Breast epithelium (tissue), 4 donors: ENCODE measurements at regions not wholly inside any gene's neighbourhood (a gene's known extent, or its start where the extent isn't known, plus 50 kb on each side); places are given as distances from the start of the nearest gene placed in this dataset.

ENCODE experiments used
- DNase-seq, 2 donors: peaks; one replicate each; pipeline ENCODE4 v3.0.0-alpha.2; 2019; ENCODE audit warnings: low spot score in 2 of 2
- H3K27ac ChIP-seq, 2 donors: fragments of 200-600 bp; sonication (generic) in 1 of 2; one replicate each; pipeline ENCODE4 v1.5.1; 2016 to 2019; ENCODE audit warnings: mild to moderate bottlenecking in 1 of 2
- H3K27me3 ChIP-seq, 2 donors: fragments of 200-600 bp; sonication (generic) in 1 of 2; one replicate each; pipeline versions ENCODE4 v1.5.1 to v1.6.0; 2017 to 2019; ENCODE audit warnings: control low read depth in 1 of 2, mild to moderate bottlenecking in 1 of 2
- H3K36me3 ChIP-seq: fragments of 200-600 bp; one replicate; pipeline ENCODE4 v1.5.1; 2019
- H3K4me1 ChIP-seq, 2 donors: fragments of 200-600 bp; sonication (generic); one replicate each; pipeline ENCODE4 v1.5.1; 2016 to 2019; ENCODE audit warnings: control low read depth in 1 of 2
- H3K4me3 ChIP-seq, 3 donors: fragments of 200-600 bp; sonication (generic); 1 replicate in 2 of 3; 2 replicates in 1 of 3; pipeline ENCODE4 v1.5.1; 2016 to 2019; ENCODE audit warnings: mild to moderate bottlenecking in 3 of 3, moderate library complexity in 2 of 3
- H3K9me3 ChIP-seq, 2 donors: fragments of 200-600 bp; sonication (generic) in 1 of 2; one replicate each; pipeline ENCODE4 v1.5.1; 2016 to 2019; ENCODE audit warnings: control low read depth in 1 of 2
- POLR2A ChIP-seq: fragments of 450-650 bp; IDR thresholded peaks from one replicate; pipeline ENCODE4 v1.6.1; 2016; ENCODE audit warnings: antibody characterized with exemption, mild to moderate bottlenecking, moderate library complexity
- POLR2AphosphoS5 ChIP-seq, 3 donors: sonication (generic); formaldehyde crosslinking; IDR thresholded peaks; one replicate each; pipeline ENCODE4 v1.6.1; 2017; ENCODE audit warnings: antibody characterized with exemption in 3 of 3
- intact Hi-C: fragments of 100-400 bp; cut with DNase I; formaldehyde crosslinking; loops from one replicate; pipeline ENCODE4 v1.15.1; 2023; ENCODE audit warnings: low total_unique reads
- TF ChIP-seq, protein P1 (sequence below), 3 donors: fragments of 450-650 bp; IDR thresholded peaks; one replicate each; pipeline ENCODE4 v1.5.1; 2016 to 2017; ENCODE audit warnings: antibody characterized with exemption in 3 of 3, mild to moderate bottlenecking in 3 of 3, moderate library complexity in 3 of 3

DNA sequence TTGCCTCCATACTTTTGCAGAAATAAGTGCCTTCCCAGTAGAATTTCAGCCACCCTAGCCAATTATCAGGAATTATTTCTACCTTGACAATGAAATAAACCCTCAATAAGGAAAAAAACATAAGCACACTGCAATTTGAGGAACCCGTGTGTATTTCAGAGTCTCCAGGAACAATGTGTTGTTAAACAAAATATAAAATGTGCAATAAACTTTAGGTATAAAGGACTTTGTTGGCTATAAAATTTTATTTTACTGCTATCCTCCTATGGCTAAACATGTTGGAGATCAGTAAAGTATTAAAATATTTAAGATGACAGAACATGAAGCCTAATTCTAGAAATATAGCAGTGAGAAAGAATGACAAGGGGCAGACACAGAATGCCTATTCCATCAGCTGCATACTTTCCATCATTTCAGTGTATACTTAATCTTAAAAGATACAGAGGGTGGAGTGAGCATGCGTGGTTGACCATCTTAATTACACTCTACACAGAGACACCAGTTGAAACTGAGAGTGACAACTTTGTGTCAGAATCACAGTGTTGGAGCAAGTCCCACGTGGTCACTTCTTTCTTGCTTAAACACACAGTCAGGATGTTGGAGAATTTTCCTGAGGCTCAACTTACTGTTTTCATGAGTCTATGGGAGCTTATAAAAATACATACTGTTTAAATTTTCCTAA, 79.0 kb upstream of the SUCLG2 start:
- intact Hi-C loops = no loop called here
- H3K4me3 ChIP-seq = no peak overlapping the region
- TF ChIP-seq, protein P1, sequence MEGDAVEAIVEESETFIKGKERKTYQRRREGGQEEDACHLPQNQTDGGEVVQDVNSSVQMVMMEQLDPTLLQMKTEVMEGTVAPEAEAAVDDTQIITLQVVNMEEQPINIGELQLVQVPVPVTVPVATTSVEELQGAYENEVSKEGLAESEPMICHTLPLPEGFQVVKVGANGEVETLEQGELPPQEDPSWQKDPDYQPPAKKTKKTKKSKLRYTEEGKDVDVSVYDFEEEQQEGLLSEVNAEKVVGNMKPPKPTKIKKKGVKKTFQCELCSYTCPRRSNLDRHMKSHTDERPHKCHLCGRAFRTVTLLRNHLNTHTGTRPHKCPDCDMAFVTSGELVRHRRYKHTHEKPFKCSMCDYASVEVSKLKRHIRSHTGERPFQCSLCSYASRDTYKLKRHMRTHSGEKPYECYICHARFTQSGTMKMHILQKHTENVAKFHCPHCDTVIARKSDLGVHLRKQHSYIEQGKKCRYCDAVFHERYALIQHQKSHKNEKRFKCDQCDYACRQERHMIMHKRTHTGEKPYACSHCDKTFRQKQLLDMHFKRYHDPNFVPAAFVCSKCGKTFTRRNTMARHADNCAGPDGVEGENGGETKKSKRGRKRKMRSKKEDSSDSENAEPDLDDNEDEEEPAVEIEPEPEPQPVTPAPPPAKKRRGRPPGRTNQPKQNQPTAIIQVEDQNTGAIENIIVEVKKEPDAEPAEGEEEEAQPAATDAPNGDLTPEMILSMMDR (IDR thresholded peaks at IDR 0.05) = no peak
- TF ChIP-seq POLR2A (no peak), POLR2AphosphoS5 (IDR thresholded peaks at IDR 0.05) (no peak)
- no peaks in the 10 kb centered on the region for H3K9me3 ChIP-seq
- H3K27me3 ChIP-seq = no peaks in the 10 kb centered on the region
- H3K36me3 ChIP-seq = no peaks in the 10 kb centered on the region
- no peak overlapping the region for H3K27ac ChIP-seq
- no peaks in the 10 kb centered on the region for H3K4me1 ChIP-seq
- DNase-seq = no peak

DNA sequence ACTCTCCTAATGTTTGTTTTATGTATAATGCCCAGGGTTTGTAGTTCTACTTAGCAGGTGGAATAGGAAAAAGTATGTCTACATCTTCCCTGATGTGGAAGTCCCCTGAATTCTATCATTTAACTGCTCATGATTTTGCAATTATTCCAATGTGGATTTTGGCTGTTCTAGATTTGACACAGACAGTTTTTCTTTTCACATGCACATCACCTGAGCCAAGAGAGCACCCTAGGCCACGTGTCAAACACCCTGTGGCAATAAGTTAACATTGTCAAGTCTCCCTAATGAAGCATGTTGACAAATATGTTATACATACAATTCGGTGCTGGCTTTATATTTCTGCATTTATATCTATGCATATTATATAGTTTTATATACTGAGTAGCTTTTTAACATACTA, 70.0 kb upstream of the SUCLG2 start:
- H3K4me3 ChIP-seq = no peak overlapping the region
- H3K36me3 ChIP-seq = no peaks in the 10 kb centered on the region
- H3K4me1 ChIP-seq = no peaks in the 10 kb centered on the region
- intact Hi-C loops = no loop called here
- H3K27ac ChIP-seq = no peak overlapping the region
- no peak for TF ChIP-seq POLR2AphosphoS5 (IDR thresholded peaks at IDR 0.05)
- no peak for TF ChIP-seq POLR2A
- TF ChIP-seq, protein P1 (IDR thresholded peaks at IDR 0.05) = no peak
- H3K9me3 ChIP-seq = peaks cover 0 to 7% of the 10 kb centered on the region in 2 donors
- no peaks in the 10 kb centered on the region for H3K27me3 ChIP-seq
- no peak for DNase-seq

DNA sequence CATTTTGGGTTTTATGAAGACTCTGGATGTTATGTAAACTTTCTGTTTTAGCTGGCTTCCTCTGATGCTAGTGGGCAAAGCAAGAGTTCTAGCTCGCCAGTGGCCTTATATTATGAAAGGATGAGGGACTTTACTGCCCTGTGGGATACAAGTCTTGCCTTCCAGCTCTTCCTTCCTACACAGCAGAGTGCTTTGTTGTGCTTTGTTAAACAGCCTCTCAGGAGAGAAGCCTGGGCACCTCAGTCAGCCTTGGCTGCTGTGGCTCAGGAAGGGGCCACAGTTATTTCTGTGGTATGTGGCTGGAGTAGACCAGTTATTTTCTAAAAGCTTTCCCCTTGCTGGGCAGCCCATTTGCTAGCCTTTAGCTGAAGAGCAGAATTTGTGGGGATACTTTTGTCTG, 69.5 kb upstream of the SUCLG2 start:
- H3K27ac ChIP-seq = no peak overlapping the region
- no peak overlapping the region for H3K4me3 ChIP-seq
- H3K27me3 ChIP-seq = no peaks in the 10 kb centered on the region
- no peaks in the 10 kb centered on the region for H3K36me3 ChIP-seq
- H3K9me3 ChIP-seq = peaks cover 0 to 7% of the 10 kb centered on the region in 2 donors
- TF ChIP-seq, protein P1 (IDR thresholded peaks at IDR 0.05) = no peak
- TF ChIP-seq POLR2AphosphoS5 (IDR thresholded peaks at IDR 0.05) (no peak), POLR2A (no peak)
- no peak for DNase-seq
- intact Hi-C loops = no loop called here
- H3K4me1 ChIP-seq = no peaks in the 10 kb centered on the region

- TF ChIP-seq, protein P1 (IDR thresholded peaks at IDR 0.05) = no peak
- no peak for TF ChIP-seq POLR2AphosphoS5 (IDR thresholded peaks at IDR 0.05)
- no peak for TF ChIP-seq POLR2A
- peaks cover 0 to 7% of the 10 kb centered on the region in 2 donors for H3K9me3 ChIP-seq
- no peak overlapping the region for H3K4me3 ChIP-seq
- no peaks in the 10 kb centered on the region for H3K36me3 ChIP-seq
- H3K27ac ChIP-seq = no peak overlapping the region
- no peaks in the 10 kb centered on the region for H3K27me3 ChIP-seq
- H3K4me1 ChIP-seq = no peaks in the 10 kb centered on the region
- DNase-seq = no peak
- intact Hi-C loops = no loop called here
Measured at GRCh38 chr3:67719333-67719732, 64.9 kb upstream of the SUCLG2 start.

DNA sequence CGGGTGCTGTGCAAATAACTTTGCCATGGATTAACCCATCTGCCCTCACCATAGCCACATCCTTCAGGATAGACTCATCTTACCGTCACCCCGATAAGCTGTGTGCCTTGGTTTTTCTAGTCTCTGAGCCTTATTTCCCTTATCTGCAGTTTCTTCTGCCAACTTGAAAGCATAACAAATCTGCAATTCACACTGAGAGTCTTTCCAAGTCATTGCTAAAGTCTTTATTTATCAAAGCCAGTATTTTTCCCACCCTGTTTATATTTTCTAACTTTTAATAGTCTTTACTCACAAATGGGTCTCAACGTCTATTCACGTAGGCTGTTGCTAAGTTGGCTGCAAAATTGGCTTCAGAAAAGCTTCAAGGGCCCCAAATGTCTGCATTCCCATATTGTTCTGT, 61.6 kb upstream of the SUCLG2 start:
- no peak overlapping the region for H3K27ac ChIP-seq
- no peaks in the 10 kb centered on the region for H3K9me3 ChIP-seq
- intact Hi-C loops = no loop called here
- H3K36me3 ChIP-seq = no peaks in the 10 kb centered on the region
- DNase-seq = no peak
- no peaks in the 10 kb centered on the region for H3K27me3 ChIP-seq
- TF ChIP-seq POLR2AphosphoS5 (IDR thresholded peaks at IDR 0.05) (no peak), POLR2A (no peak)
- TF ChIP-seq, protein P1 (IDR thresholded peaks at IDR 0.05) = no peak
- no peak overlapping the region for H3K4me3 ChIP-seq
- no peaks in the 10 kb centered on the region for H3K4me1 ChIP-seq
